WERI-Rb-1 (cell line): ENCODE measurements at regions not wholly inside any gene's neighbourhood (a gene's known extent, or its start where the extent isn't known, plus 50 kb on each side); places are given as distances from the start of the nearest gene placed in this dataset.
"Not testable (repeated sequence)": the region's sequence is repeated elsewhere in the genome, so short reads cannot be mapped to it uniquely, and the experiment has no call there.

Experiments used
- DNase-seq: peaks from one replicate; pipeline ENCODE4 v3.0.0-alpha.2; 2020
- H3K27ac ChIP-seq: fragments of 250-450 bp; sonication (Bioruptor Pico); 2 replicates; pipeline ENCODE4 v1.5.1; 2020; ENCODE audit warnings: mild to moderate bottlenecking, moderate library complexity
- H3K27me3 ChIP-seq: fragments of 250-450 bp; sonication (Bioruptor Pico); 2 replicates; pipeline ENCODE4 v1.5.1; 2021; ENCODE audit warnings: mild to moderate bottlenecking, low read depth, moderate library complexity; ENCODE audit not compliant: insufficient read depth, severe bottlenecking
- H3K36me3 ChIP-seq: fragments of 250-450 bp; sonication (Bioruptor Pico); 2 replicates; pipeline ENCODE4 v1.5.1; 2020; ENCODE audit warnings: mild to moderate bottlenecking, moderate library complexity
- H3K4me3 ChIP-seq: 2 replicates; pipeline ENCODE4 v1.5.1; 2011; ENCODE audit warnings: low read depth, mild to moderate bottlenecking, control low read depth, low read length
- H3K9me3 ChIP-seq: fragments of 250-450 bp; sonication (Bioruptor Pico); 2 replicates; pipeline ENCODE4 v1.5.1; 2021; ENCODE audit warnings: mild to moderate bottlenecking, moderate library complexity; ENCODE audit not compliant: severe bottlenecking
- TF ChIP-seq, protein P1 (sequence below): IDR thresholded peaks from 2 replicates; pipeline ENCODE4 v1.5.1; 2011; ENCODE audit warnings: low read depth, mild to moderate bottlenecking, control low read depth, inconsistent platforms, low read length

GRCh38 chr6:150514806-150515380 lies 84.8 kb upstream of the PLEKHG1 start:
- Histone ChIP-seq H3K27me3 (no peaks in the 10 kb centered on the region), H3K9me3 (no peaks in the 10 kb centered on the region), H3K4me3 (no peak overlapping the region), H3K27ac (no peak overlapping the region), H3K36me3 (no peaks in the 10 kb centered on the region)
- TF ChIP-seq, protein P1, sequence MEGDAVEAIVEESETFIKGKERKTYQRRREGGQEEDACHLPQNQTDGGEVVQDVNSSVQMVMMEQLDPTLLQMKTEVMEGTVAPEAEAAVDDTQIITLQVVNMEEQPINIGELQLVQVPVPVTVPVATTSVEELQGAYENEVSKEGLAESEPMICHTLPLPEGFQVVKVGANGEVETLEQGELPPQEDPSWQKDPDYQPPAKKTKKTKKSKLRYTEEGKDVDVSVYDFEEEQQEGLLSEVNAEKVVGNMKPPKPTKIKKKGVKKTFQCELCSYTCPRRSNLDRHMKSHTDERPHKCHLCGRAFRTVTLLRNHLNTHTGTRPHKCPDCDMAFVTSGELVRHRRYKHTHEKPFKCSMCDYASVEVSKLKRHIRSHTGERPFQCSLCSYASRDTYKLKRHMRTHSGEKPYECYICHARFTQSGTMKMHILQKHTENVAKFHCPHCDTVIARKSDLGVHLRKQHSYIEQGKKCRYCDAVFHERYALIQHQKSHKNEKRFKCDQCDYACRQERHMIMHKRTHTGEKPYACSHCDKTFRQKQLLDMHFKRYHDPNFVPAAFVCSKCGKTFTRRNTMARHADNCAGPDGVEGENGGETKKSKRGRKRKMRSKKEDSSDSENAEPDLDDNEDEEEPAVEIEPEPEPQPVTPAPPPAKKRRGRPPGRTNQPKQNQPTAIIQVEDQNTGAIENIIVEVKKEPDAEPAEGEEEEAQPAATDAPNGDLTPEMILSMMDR, result no peak
- no peak for DNase-seq

DNA sequence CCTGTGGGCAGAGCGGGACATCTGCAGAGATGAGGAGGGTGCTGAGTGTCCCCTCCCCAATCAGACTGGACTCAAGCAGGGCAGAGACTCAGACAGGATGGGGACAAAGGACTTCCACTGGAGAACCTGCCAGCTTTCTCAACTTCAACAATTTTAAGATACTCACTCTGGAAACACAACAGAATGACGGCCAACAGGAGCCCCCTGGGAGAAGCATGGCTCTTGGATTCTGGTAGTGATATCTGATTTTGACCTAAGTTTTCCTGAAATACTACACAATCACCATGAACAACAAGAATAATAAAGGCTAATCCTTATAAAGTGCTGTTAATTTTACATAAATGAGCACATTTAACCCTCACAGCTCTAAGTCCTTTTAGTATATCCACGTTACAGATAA lies 83.5 kb upstream of the PLEKHG1 start:
- H3K27me3 ChIP-seq, result no peaks in the 10 kb centered on the region
- no peak overlapping the region for H3K4me3 ChIP-seq
- TF ChIP-seq, protein P1, result no peak
- no peaks in the 10 kb centered on the region for H3K36me3 ChIP-seq
- no peak for DNase-seq
- H3K27ac ChIP-seq, result no peak overlapping the region
- no peaks in the 10 kb centered on the region for H3K9me3 ChIP-seq

GRCh38 chr6:150517175-150517574 lies 82.5 kb upstream of the PLEKHG1 start:
- Histone ChIP-seq H3K36me3 (no peaks in the 10 kb centered on the region), H3K27me3 (no peaks in the 10 kb centered on the region), H3K27ac (no peak overlapping the region), H3K4me3 (no peak overlapping the region), H3K9me3 (no peaks in the 10 kb centered on the region)
- DNase-seq, result no peak
- TF ChIP-seq, protein P1, result no peak

GRCh38 chr6:150521482-150521881 lies 78.2 kb upstream of the PLEKHG1 start:
- Histone ChIP-seq H3K4me3 (no peak overlapping the region), H3K27me3 (no peaks in the 10 kb centered on the region), H3K36me3 (no peaks in the 10 kb centered on the region), H3K27ac (no peak overlapping the region), H3K9me3 (no peaks in the 10 kb centered on the region)
- TF ChIP-seq, protein P1, result no peak
- DNase-seq, result no peak

GRCh38 chr6:150523216-150523615 lies 76.5 kb upstream of the PLEKHG1 start:
- H3K4me3 ChIP-seq, DNase-seq, H3K36me3 ChIP-seq, H3K27me3 ChIP-seq, H3K27ac ChIP-seq, H3K9me3 ChIP-seq: not testable (repeated sequence)

GRCh38 chr6:150525300-150525699 lies 74.4 kb upstream of the PLEKHG1 start:
- TF ChIP-seq, protein P1, result no peak
- Histone ChIP-seq H3K4me3 (no peak overlapping the region), H3K27me3 (no peaks in the 10 kb centered on the region), H3K9me3 (no peaks in the 10 kb centered on the region), H3K36me3 (no peaks in the 10 kb centered on the region), H3K27ac (no peak overlapping the region)
- no peak for DNase-seq
